HG03432 (cell line): ENCODE measurements at regions not wholly inside any gene's neighbourhood (a gene's known extent, or its start where the extent isn't known, plus 50 kb on each side); places are given as distances from the start of the nearest gene placed in this dataset.

ENCODE experiments used
- ATAC-seq: cut with Tn5 transposase; IDR thresholded peaks from one replicate; pipeline ENCODE4 v1.9.1; 2021; ENCODE audit warnings: mild to moderate bottlenecking, moderate library complexity; ENCODE audit not compliant: unreplicated experiment

GRCh38 chr4:11624370-11624769 lies 195.7 kb upstream of the HS3ST1 start:
- no peak for ATAC-seq

- ATAC-seq, result no peak
These were observed 195.0 kb upstream of the HS3ST1 start for GRCh38 chr4:11623726-11624037.

GRCh38 chr4:11622961-11623725 lies 194.4 kb upstream of the HS3ST1 start:
- ATAC-seq, result no peak

GRCh38 chr4:11620861-11621260 lies 192.2 kb upstream of the HS3ST1 start:
- no peak for ATAC-seq

- peak; percentile 58 for ATAC-seq
These were observed 190.1 kb upstream of the HS3ST1 start for GRCh38 chr4:11618666-11619282.

- no peak for ATAC-seq
These were observed 188.2 kb upstream of the HS3ST1 start for GRCh38 chr4:11616856-11617255.

GRCh38 chr4:11615601-11616000 lies 186.9 kb upstream of the HS3ST1 start:
- ATAC-seq, result no peak

- ATAC-seq, result no peak
These were observed 185.7 kb upstream of the HS3ST1 start for GRCh38 chr4:11614426-11614825.

- ATAC-seq, result no peak
These were observed 183.2 kb upstream of the HS3ST1 start for GRCh38 chr4:11611868-11612267.

GRCh38 chr4:11609751-11610150 lies 181.1 kb upstream of the HS3ST1 start:
- ATAC-seq, result no peak

- no peak for ATAC-seq
These were observed 180.3 kb upstream of the HS3ST1 start for GRCh38 chr4:11608992-11609391.

GRCh38 chr4:11606078-11606477 lies 177.4 kb upstream of the HS3ST1 start:
- ATAC-seq, result no peak

GRCh38 chr4:11605597-11605996 lies 176.9 kb upstream of the HS3ST1 start:
- no peak for ATAC-seq

- ATAC-seq, result no peak
These were observed 176.1 kb upstream of the HS3ST1 start for GRCh38 chr4:11604821-11605220.

GRCh38 chr4:11603591-11604194 lies 175.0 kb upstream of the HS3ST1 start:
- no peak for ATAC-seq

GRCh38 chr4:11602606-11603340 lies 174.1 kb upstream of the HS3ST1 start:
- ATAC-seq, result no peak

- ATAC-seq, result no peak
These were observed 170.4 kb upstream of the HS3ST1 start for GRCh38 chr4:11599064-11599463.

- ATAC-seq, result no peak
These were observed 169.9 kb upstream of the HS3ST1 start for GRCh38 chr4:11598591-11598990.

GRCh38 chr4:11597506-11597905 lies 168.8 kb upstream of the HS3ST1 start:
- no peak for ATAC-seq

- ATAC-seq, result no peak
These were observed 168.3 kb upstream of the HS3ST1 start for GRCh38 chr4:11596989-11597388.

GRCh38 chr4:11593576-11594116 lies 165.0 kb upstream of the HS3ST1 start:
- no peak for ATAC-seq
